ENCODE measurements at regions not wholly inside any gene's neighbourhood (a gene's known extent, or its start where the extent isn't known, plus 50 kb on each side); places are given as distances from the start of the nearest gene placed in this dataset.

GRCh38 chr11:27250867-27251665, 111.9 kb downstream of the CCDC34 start:
- H3K4me3 ChIP-seq: no peak overlapping the region
- H3K27ac ChIP-seq: no peak overlapping the region
- no peak overlapping the region for H3K9ac ChIP-seq (ENCODE audit: insufficient read length)
- no peaks in the 10 kb centered on the region for H3K36me3 ChIP-seq (ENCODE audit: insufficient read depth, low read length)
- TF ChIP-seq POLR2AphosphoS5 (IDR thresholded peaks at IDR 0.05; ENCODE audit: borderline replicate concordance, low read depth, low read length) (no peak), FOXP2 (optimal IDR thresholded peaks at IDR 0.05; ENCODE audit: control extremely low read depth, extremely low read length, insufficient read depth) (no peak), EZH2 (IDR thresholded peaks at IDR 0.05) (no peak)
- DNase-seq (ENCODE audit: low read depth, low spot score): no peak
- no peaks in the 10 kb centered on the region for H3K9me3 ChIP-seq (ENCODE audit: low read depth, low read length)

GRCh38 chr11:27248576-27249509, 114.2 kb downstream of the CCDC34 start:
- Histone ChIP-seq H3K4me3 (no peak overlapping the region), H3K9ac (ENCODE audit: insufficient read length) (no peak overlapping the region), H3K9me3 (ENCODE audit: low read depth, low read length) (no peaks in the 10 kb centered on the region), H3K36me3 (ENCODE audit: insufficient read depth, low read length) (no peaks in the 10 kb centered on the region), H3K27ac (0 out of 2 replicates have a peak overlapping the region, but pooled peaks have one; percentile 26)
- TF ChIP-seq EZH2 (IDR thresholded peaks at IDR 0.05): no peak
- TF ChIP-seq FOXP2 (optimal IDR thresholded peaks at IDR 0.05; ENCODE audit: control extremely low read depth, extremely low read length, insufficient read depth): no peak
- TF ChIP-seq POLR2AphosphoS5 (IDR thresholded peaks at IDR 0.05; ENCODE audit: borderline replicate concordance, low read depth, low read length): no peak
- DNase-seq (ENCODE audit: low read depth, low spot score): no peak

- Histone ChIP-seq H3K36me3 (ENCODE audit: insufficient read depth, low read length) (no peaks in the 10 kb centered on the region), H3K9ac (ENCODE audit: insufficient read length) (no peak overlapping the region), H3K27ac (no peak overlapping the region), H3K4me3 (no peak overlapping the region), H3K9me3 (ENCODE audit: low read depth, low read length) (no peaks in the 10 kb centered on the region)
- no peak for DNase-seq (ENCODE audit: low read depth, low spot score)
- TF ChIP-seq POLR2AphosphoS5 (IDR thresholded peaks at IDR 0.05; ENCODE audit: borderline replicate concordance, low read depth, low read length) (no peak), EZH2 (IDR thresholded peaks at IDR 0.05) (no peak), FOXP2 (optimal IDR thresholded peaks at IDR 0.05; ENCODE audit: control extremely low read depth, extremely low read length, insufficient read depth) (no peak)
These were observed 115.4 kb downstream of the CCDC34 start for GRCh38 chr11:27247660-27248059.

- no peak overlapping the region for H3K4me3 ChIP-seq
- no peaks in the 10 kb centered on the region for H3K36me3 ChIP-seq (ENCODE audit: insufficient read depth, low read length)
- H3K9ac ChIP-seq (ENCODE audit: insufficient read length): no peak overlapping the region
- no peak overlapping the region for H3K27ac ChIP-seq
- DNase-seq (ENCODE audit: low read depth, low spot score): no peak
- no peak for TF ChIP-seq FOXP2 (optimal IDR thresholded peaks at IDR 0.05; ENCODE audit: control extremely low read depth, extremely low read length, insufficient read depth)
- TF ChIP-seq POLR2AphosphoS5 (IDR thresholded peaks at IDR 0.05; ENCODE audit: borderline replicate concordance, low read depth, low read length): no peak
- TF ChIP-seq EZH2 (IDR thresholded peaks at IDR 0.05): no peak
- H3K9me3 ChIP-seq (ENCODE audit: low read depth, low read length): no peaks in the 10 kb centered on the region
These were observed 116.1 kb downstream of the CCDC34 start for GRCh38 chr11:27246925-27247324.

GRCh38 chr11:27244900-27245299, 118.1 kb downstream of the CCDC34 start:
- no peak overlapping the region for H3K27ac ChIP-seq
- TF ChIP-seq EZH2 (IDR thresholded peaks at IDR 0.05) (no peak), POLR2AphosphoS5 (IDR thresholded peaks at IDR 0.05; ENCODE audit: borderline replicate concordance, low read depth, low read length) (no peak), FOXP2 (optimal IDR thresholded peaks at IDR 0.05; ENCODE audit: control extremely low read depth, extremely low read length, insufficient read depth) (no peak)
- no peak for DNase-seq (ENCODE audit: low read depth, low spot score)
- no peak overlapping the region for H3K9ac ChIP-seq (ENCODE audit: insufficient read length)
- no peaks in the 10 kb centered on the region for H3K9me3 ChIP-seq (ENCODE audit: low read depth, low read length)
- H3K36me3 ChIP-seq (ENCODE audit: insufficient read depth, low read length): no peaks in the 10 kb centered on the region
- no peak overlapping the region for H3K4me3 ChIP-seq

GRCh38 chr11:27242591-27242990, 120.4 kb downstream of the CCDC34 start:
- no peak for TF ChIP-seq FOXP2 (optimal IDR thresholded peaks at IDR 0.05; ENCODE audit: control extremely low read depth, extremely low read length, insufficient read depth)
- no peak for TF ChIP-seq POLR2AphosphoS5 (IDR thresholded peaks at IDR 0.05; ENCODE audit: borderline replicate concordance, low read depth, low read length)
- no peak for TF ChIP-seq EZH2 (IDR thresholded peaks at IDR 0.05)
- Histone ChIP-seq H3K4me3 (no peak overlapping the region), H3K9me3 (ENCODE audit: low read depth, low read length) (no peaks in the 10 kb centered on the region), H3K9ac (ENCODE audit: insufficient read length) (no peak overlapping the region), H3K36me3 (ENCODE audit: insufficient read depth, low read length) (no peaks in the 10 kb centered on the region), H3K27ac (peak overlapping the region; percentile 52; the same call in 1 of the 2 replicates)
- DNase-seq (ENCODE audit: low read depth, low spot score): no peak

- DNase-seq (ENCODE audit: low read depth, low spot score): no peak
- TF ChIP-seq FOXP2 (optimal IDR thresholded peaks at IDR 0.05; ENCODE audit: control extremely low read depth, extremely low read length, insufficient read depth): no peak
- no peak for TF ChIP-seq EZH2 (IDR thresholded peaks at IDR 0.05)
- TF ChIP-seq POLR2AphosphoS5 (IDR thresholded peaks at IDR 0.05; ENCODE audit: borderline replicate concordance, low read depth, low read length): no peak
- H3K9me3 ChIP-seq (ENCODE audit: low read depth, low read length): no peaks in the 10 kb centered on the region
- no peak overlapping the region for H3K9ac ChIP-seq (ENCODE audit: insufficient read length)
- no peak overlapping the region for H3K27ac ChIP-seq
- H3K4me3 ChIP-seq: no peak overlapping the region
- no peaks in the 10 kb centered on the region for H3K36me3 ChIP-seq (ENCODE audit: insufficient read depth, low read length)
These were observed 121.5 kb downstream of the CCDC34 start for GRCh38 chr11:27241311-27242122.

Data from SK-N-MC (cell line).